ENCODE measurements at regions not wholly inside any gene's neighbourhood (a gene's known extent, or its start where the extent isn't known, plus 50 kb on each side); places are given as distances from the start of the nearest gene placed in this dataset.

GRCh38 chr1:2910211-2910610 is 108.7 kb upstream of the TTC34 start:
- TF ChIP-seq CTCF (IDR thresholded peaks at IDR 0.05) (no peak), EZH2 (IDR thresholded peaks at IDR 0.05; ENCODE audit: borderline replicate concordance, insufficient read depth, low read depth, low read length, poor library complexity, severe bottlenecking) (no peak)
